ENCODE measurements at regions not wholly inside any gene's neighbourhood (a gene's known extent, or its start where the extent isn't known, plus 50 kb on each side); places are given as distances from the start of the nearest gene placed in this dataset.

GRCh38 chr12:124210991-124211577 lies 83.8 kb upstream of the RFLNA start:
- TF ChIP-seq CTCF (IDR thresholded peaks at IDR 0.05) (no peak), POLR2A (IDR thresholded peaks at IDR 0.05) (no peak)
